RPMI7951 (cell line): ENCODE measurements at regions not wholly inside any gene's neighbourhood (a gene's known extent, or its start where the extent isn't known, plus 50 kb on each side); places are given as distances from the start of the nearest gene placed in this dataset.

Experiments
- DNase-seq: peaks from one replicate; pipeline ENCODE4 v3.0.0-alpha.2; 2012; ENCODE audit warnings: low read depth

DNA sequence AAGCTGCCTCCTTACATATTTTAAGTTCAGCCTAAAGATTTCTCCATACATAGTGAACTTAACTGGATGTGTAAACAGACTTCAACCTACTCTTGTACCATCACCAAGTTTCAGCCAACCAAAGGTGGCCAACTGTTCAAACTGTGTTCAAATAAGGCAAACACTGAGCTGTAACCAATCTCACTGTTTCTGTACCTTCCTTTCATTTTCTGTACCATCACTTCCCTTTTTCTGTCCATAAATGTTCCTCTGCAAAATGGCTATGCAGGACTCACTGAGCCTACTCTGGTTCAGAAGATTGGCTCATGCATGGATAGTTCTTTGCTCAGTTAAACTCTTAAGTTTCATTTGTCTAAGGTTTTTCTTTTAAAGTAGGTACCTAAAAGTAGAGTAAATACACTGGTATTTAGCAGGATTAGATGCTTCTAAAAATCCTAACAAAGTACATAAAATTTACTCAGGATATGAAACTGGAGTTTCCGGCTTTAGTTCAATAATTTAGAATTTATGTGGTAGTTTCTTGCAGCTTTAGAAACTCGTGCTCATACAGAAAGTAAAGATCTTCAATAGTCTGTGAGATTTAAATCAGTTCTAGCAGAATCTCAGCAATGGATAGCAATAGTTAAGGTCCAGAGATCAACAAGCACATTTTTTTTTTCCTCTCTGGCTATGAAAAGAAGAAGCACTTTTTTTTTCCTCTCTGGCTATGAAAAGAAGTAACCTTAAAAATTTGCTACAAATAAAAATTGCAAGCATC, 282.0 kb upstream of the PPFIA2 start:
- DNase-seq, result no peak

- no peak for DNase-seq
Measured at GRCh38 chr12:82034769-82035168, 275.6 kb upstream of the PPFIA2 start.

DNA sequence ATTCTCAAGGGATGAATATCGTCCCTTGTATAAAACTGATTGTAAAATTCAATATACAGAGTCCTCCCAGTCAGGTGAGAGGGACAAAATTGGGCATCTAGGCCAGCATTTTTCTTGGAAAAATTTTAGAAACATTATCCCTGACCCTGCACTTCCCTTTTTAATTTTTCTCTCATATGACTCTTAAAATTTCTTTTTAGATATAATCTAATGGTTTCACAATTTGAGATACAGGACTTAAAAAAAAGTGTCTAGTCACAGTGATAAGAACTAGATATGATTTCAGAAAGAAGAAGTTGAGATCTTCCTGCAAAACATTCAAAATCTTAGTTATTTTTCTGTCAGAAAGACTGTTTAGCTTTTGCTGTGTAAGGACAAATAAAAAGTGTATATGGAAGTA, 270.8 kb upstream of the PPFIA2 start:
- no peak for DNase-seq

- DNase-seq, result no peak
Measured at GRCh38 chr12:82028772-82029171, 269.6 kb upstream of the PPFIA2 start.

GRCh38 chr12:82027612-82028011, 268.5 kb upstream of the PPFIA2 start:
- no peak for DNase-seq

- no peak for DNase-seq
Measured at GRCh38 chr12:82025462-82025861, 266.3 kb upstream of the PPFIA2 start.

DNA sequence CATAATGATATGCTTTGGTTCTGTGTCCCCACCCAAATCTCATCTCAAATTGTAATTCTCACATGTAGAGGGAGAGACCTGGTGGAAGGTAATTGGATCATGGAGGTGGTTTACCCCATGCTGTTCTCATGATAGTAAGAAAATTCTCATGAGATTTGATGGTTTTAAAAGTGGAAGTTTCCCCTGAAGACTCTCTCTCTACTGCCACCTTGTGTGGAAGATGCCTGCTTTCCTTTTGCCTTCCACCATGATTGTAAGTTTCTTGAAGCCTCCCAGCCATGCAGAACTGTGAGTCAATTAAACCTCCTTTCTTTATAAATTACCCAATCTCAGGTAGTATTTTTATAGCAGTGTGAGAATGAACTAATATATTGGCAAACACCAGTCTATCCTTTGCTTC, 260.4 kb upstream of the PPFIA2 start:
- no peak for DNase-seq

GRCh38 chr12:82015623-82016347, 256.6 kb upstream of the PPFIA2 start:
- DNase-seq, result no peak

- DNase-seq, result no peak
Measured at GRCh38 chr12:82012176-82012575, 253.0 kb upstream of the PPFIA2 start.

DNA sequence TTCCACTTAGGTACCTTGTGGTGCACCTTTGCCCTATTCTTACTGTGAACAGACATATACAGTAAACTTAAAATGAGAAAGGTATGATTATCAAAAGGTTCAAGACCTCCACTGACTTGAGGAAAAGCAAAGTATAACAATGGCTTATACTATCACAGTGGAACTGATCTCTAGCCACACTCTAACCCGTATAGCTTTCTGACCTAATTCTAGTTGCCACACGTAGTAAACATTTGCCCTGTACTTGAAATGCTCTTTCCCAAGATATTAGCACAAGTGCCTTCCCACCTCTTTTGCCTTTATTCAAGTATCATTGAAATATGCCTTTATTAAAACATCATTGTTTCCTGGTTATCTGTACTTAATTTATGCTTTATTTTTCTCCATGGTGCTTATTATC, 250.4 kb upstream of the PPFIA2 start:
- DNase-seq, result no peak

GRCh38 chr12:82008251-82008650, 249.1 kb upstream of the PPFIA2 start:
- DNase-seq, result no peak

GRCh38 chr12:81998761-81999378, 239.7 kb upstream of the PPFIA2 start:
- DNase-seq, result no peak

DNA sequence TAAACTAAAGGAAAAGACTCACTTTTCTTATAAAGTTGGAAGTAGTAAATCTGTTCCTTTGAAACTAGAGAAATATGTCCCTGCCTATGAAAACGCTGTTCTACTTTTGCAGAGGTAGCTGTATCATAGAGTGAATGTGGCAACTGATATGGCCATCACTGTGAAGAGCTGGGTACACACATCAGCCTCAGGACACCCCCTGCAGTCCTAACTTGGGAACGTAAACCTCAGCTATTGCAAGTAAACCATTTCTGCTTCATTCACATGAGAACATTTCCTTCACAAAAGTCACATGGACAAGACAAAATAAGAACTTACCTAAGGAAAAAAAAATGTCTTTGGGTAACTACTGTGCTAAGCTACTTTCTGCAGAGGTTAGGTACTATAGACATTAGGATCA, 233.3 kb upstream of the PPFIA2 start:
- no peak for DNase-seq

GRCh38 chr12:81991868-81992267, 232.7 kb upstream of the PPFIA2 start:
- no peak for DNase-seq

DNA sequence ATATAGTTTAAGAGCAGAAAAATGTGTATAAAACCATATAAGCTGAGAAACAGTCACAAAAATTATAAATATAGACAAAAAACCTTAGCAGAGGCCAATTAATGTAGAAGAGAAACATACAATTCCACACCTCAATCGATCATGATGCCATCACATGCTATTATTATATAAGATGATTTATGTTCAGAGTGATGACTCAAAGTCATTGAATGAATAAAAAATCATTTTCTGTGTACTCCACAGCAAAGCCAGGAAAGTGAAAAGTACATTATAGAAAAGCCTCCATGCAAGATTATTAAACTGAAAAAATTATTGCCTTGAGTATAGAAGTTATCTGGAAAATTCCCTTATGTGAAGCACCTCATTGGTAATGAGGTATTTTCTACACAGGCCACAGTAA, 229.2 kb upstream of the PPFIA2 start:
- no peak for DNase-seq

- no peak for DNase-seq
Measured at GRCh38 chr12:81987371-81987770, 228.2 kb upstream of the PPFIA2 start.

DNA sequence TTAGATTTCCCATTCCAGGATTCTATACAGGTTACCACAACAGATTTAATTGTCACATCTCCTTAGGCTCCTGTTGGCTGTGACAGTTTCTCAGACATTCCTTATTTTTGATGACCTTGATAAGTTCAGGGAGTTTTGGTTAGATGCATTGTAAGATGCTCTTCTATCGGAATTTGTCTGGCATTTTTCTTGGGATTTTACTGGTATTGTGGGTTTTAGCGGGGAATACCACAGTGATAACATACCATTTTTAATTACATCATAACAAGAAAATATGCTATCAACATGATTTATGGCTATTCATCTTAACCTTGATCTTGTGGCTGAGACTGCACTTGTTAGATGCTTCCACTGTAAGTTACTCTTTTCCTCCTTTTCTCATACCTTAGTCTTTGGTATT, 217.5 kb upstream of the PPFIA2 start:
- DNase-seq, result no peak

DNA sequence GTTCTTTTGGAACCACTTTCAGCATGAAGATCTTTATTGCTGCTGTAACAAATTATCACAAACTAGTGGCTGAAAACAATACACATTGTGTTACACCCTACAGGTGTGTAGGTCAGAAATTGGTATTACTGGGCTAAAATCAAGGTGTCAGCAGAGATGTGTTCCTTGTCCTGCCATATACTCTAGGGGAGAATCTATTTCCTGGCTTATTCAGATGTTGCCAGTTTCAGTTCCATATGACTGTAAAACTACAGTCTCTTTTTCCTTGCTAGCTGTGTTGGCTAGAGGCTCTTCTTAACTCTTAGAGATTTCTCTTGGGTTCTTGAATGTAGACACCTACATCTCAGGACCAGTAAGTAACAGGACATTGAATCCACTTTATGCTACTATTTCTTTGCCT, 215.6 kb upstream of the PPFIA2 start:
- DNase-seq, result no peak

DNA sequence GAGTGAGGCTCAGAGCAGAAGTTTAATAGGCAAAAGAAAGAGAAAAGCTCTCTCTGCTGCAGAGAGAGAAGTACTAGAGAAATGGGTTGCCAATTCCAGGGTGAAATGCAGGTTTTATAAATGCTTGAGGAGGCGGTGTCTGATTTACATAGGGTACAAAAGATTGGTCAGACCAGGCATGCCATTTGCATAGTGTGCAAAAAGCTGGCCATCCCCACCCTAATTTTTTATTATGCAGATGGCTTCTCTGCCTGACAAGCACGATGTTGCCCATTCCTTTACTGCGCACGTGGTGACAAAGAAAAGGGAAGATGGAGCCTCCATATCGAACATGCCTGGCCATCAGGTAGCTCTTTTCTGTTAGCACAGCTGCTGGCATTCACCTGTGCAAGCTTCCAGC, 209.3 kb upstream of the PPFIA2 start:
- DNase-seq, result no peak

DNA sequence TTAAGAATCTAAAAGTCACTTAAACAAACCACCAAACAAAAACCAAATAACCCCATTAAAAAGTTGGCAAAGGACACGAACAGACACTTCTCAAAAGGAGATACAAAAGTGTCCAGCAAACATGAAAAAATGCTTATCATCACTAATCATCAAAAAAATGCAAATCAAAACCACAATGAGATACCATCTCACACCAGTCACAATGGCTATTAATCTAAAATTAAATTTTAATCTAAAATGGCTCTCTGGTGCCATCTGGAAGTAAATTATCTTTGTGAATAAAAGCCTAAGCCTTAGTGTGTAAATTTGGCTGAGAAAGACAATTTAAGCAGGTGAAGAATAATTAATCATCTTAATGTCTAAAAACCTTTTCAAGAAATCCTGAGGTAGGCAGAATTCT, 204.5 kb upstream of the PPFIA2 start:
- no peak for DNase-seq

DNA sequence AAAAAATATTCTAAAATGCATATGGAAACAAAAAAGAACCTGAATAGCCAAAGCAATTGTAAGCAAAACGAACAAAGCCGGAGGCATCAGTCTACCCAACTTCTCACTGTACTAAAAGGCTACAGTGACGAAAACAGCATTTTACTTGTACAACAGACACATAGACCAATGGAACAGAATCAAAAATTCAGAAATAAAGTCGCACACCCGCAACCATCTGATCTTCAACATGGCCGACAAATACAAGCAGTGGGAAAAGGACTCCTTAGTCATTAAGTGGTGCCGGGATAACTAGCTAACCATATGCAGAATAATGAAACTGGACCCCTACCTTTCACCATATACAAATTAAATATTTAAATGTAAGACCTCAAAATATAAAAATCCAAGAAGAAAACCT, 203.9 kb upstream of the PPFIA2 start:
- no peak for DNase-seq

DNA sequence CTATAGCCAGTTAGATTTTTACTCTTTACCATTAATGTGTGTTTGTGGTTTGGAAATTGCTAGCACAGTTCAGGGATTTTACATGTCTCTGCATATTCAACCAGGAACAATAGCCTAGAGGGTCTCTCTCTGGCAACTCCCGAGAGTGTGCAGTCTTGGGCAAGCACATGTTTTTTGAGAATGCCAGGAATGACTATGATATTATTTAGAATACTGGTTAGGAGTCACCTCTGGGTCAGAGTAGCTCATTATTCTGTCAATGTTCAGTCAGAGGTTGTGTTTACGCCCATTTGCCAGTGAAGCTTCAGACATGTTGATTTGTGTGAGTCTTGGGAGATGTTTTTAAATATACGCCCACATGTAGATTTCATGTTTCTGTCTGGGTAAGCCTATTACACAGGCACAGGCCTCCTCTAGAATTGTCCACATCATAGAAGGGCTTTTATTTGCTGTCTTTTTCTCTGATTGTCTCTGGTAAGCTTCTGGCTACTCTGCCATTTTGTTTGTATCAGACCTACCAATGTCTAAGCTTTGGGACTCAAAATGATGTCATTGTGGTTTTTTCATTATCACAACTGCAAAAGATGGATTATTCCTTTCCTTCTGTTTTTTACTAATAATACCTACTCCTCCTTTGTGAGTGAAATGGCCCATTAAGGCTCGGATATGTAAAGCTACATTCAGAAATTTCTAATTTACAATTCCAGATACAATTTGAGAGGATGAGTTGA, 203.1 kb upstream of the PPFIA2 start:
- no peak for DNase-seq
